IPS-18c (cell line): ENCODE measurements at regions not wholly inside any gene's neighbourhood (a gene's known extent, or its start where the extent isn't known, plus 50 kb on each side); places are given as distances from the start of the nearest gene placed in this dataset.

Source experiments
- H3K4me3 ChIP-seq: 2 replicates; pipeline ENCODE4 v1.7.0; 2013; ENCODE audit warnings: low read depth, mild to moderate bottlenecking, low read length, moderate library complexity; ENCODE audit not compliant: insufficient read depth
- H3K9me3 ChIP-seq: one replicate; pipeline ENCODE4 v1.6.1; 2013; ENCODE audit warnings: mild to moderate bottlenecking, low read length, moderate library complexity; ENCODE audit not compliant: control insufficient read depth, insufficient read depth

GRCh38 chr1:14522077-14522925, 76.2 kb upstream of the KAZN start:
- Histone ChIP-seq H3K4me3 (no peak overlapping the region), H3K9me3 (no peaks in the 10 kb centered on the region)

GRCh38 chr1:14522926-14523241, 75.6 kb upstream of the KAZN start:
- Histone ChIP-seq H3K4me3 (no peak overlapping the region), H3K9me3 (no peaks in the 10 kb centered on the region)

GRCh38 chr1:14524826-14525636, 73.5 kb upstream of the KAZN start:
- H3K9me3 ChIP-seq, result no peaks in the 10 kb centered on the region
- H3K4me3 ChIP-seq, result no peak overlapping the region

DNA sequence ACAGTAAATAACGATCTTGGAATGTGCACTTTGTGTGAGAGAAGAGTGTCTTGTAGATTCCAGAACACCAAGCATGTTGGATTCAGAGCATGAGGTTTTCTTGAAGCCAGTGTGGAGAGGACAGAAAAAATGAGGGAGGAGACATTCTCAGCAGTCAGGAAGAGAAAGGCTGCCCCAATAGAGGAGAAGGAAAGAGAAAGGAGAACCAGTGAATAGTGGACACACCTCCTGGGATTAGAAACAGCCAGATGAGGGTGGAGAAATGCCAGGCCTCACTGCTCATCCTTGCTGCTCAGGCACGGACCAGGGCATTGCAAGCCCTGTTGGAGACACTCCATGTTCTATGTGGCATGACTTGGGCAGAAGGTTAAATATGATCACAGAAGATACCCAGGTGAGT, 69.0 kb upstream of the KAZN start:
- Histone ChIP-seq H3K4me3 (no peak overlapping the region), H3K9me3 (no peaks in the 10 kb centered on the region)

GRCh38 chr1:14531519-14531918, 67.0 kb upstream of the KAZN start:
- Histone ChIP-seq H3K4me3 (no peak overlapping the region), H3K9me3 (no peaks in the 10 kb centered on the region)

GRCh38 chr1:14535619-14536355, 62.7 kb upstream of the KAZN start:
- no peaks in the 10 kb centered on the region for H3K9me3 ChIP-seq
- no peak overlapping the region for H3K4me3 ChIP-seq

DNA sequence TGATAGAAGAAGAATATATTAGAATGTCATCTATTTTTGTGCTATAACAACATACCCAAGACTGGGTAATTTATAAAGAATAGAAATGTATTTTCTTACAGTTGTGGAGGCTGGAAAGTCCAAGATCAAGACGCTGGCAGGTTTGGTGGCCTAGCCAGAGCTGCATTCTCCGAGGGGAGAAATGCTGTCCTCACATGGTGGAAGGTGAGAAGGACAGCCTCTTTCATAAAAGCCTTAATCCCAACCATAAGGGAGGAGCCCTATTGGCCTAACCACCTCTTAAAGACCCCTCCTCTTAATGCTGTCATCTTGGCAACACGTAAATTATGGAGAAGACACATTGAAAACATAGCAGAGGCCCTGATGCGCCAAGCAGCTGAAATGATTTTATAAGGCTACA, 60.1 kb upstream of the KAZN start:
- Histone ChIP-seq H3K9me3 (no peaks in the 10 kb centered on the region), H3K4me3 (no peak overlapping the region)

GRCh38 chr1:14539309-14539708, 59.2 kb upstream of the KAZN start:
- Histone ChIP-seq H3K4me3 (no peak overlapping the region), H3K9me3 (no peaks in the 10 kb centered on the region)

- H3K9me3 ChIP-seq, result no peaks in the 10 kb centered on the region
Observed at GRCh38 chr1:14539953-14540563, 58.4 kb upstream of the KAZN start.

GRCh38 chr1:14541348-14541747, 57.1 kb upstream of the KAZN start:
- no peak overlapping the region for H3K4me3 ChIP-seq
- H3K9me3 ChIP-seq, result no peaks in the 10 kb centered on the region

More at GRCh38 chr1:14539953-14540563, 58.4 kb upstream of the KAZN start:
- H3K4me3 ChIP-seq, result no peak overlapping the region

DNA sequence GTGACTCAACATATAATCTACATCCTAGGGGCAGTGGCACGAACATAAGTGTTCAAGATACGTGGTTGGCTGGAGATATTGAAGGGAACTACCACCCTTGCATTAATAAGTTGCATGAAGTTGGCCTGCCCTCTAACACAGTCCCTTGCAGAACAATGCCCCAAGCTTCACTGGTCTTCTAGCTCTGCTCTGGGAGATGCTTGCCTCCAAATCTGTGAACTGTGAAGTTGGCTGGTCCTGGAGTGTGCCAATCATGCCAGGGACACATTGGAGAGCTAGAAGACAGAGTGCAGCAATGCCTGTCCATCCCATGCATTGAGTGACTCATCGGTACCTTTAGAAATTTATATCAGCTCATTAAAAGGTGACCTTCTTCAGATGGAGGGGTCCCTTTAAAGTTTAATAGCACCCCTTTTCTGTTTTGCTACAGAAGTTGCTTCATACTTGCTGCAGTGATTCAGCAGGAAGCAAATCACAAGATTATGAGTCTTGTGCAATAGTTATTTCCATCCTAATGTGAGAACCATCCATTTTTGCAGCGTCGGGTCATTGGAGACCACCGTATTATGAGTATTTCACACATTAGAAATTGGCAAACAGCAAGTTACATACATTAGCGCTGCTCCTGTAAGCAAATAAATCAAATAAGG, 55.2 kb upstream of the KAZN start:
- H3K9me3 ChIP-seq, result no peaks in the 10 kb centered on the region
- no peak overlapping the region for H3K4me3 ChIP-seq

GRCh38 chr1:14544319-14544718, 54.2 kb upstream of the KAZN start:
- Histone ChIP-seq H3K4me3 (no peak overlapping the region), H3K9me3 (no peaks in the 10 kb centered on the region)

- Histone ChIP-seq H3K9me3 (no peaks in the 10 kb centered on the region), H3K4me3 (no peak overlapping the region)
Observed at GRCh38 chr1:14545422-14546025, 53.0 kb upstream of the KAZN start.

GRCh38 chr1:14546416-14546815, 52.1 kb upstream of the KAZN start:
- no peak overlapping the region for H3K4me3 ChIP-seq
- no peaks in the 10 kb centered on the region for H3K9me3 ChIP-seq
